ENCODE measurements at regions not wholly inside any gene's neighbourhood (a gene's known extent, or its start where the extent isn't known, plus 50 kb on each side); places are given as distances from the start of the nearest gene placed in this dataset.

- intact Hi-C loops (cut with DNase I): no loop called here
- DNase-seq (ENCODE audit: low spot score): no peak
These were observed 74.7 kb upstream of the SNRK start for GRCh38 chr3:43211681-43212080.

DNA sequence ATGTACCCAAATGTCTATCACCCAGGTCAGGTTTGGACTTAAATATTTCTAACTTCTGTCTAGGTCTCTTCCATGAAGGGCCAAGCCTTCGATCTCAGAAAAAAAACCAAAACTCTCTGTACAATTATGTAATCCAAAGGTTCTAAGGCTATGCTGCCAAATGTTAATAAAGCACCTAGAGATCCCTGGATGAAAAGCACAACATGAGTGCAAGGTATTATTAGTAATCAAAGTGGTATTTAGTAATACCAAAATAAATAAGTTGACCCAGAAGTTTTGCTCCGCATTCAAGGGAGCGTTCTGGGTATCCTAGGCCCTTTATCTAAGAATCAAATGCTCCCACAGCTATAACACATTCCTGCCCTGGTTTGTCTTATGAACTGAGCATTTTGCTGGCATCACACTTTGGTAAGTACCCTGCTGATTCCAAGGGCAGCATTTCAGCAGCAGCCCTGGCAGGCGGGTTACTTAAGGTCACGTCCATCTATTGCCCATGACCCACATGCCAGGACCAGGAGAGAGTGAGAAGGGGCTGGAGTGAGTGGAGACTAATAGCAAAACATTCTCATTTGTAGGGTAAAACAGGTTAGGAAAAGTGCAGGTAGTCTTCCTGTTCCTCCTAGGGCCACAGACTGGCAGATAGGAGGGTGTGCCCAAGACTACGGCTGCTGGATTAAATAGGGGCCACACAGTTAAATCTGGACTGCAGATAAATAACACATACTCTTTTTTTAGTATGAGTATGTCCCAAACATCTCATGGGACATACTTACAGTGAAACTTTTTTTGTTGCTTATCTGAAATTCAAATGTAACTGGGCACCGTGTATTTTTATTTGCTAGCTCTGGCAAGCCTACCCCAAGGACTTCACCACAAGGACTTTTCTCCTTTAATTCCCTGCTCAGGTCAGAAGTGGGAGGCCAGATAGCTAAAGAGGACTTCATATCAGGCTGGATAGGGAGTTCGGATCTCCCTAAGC is 76.0 kb upstream of the SNRK start:
- DNase-seq (ENCODE audit: low spot score): no peak
- intact Hi-C loops (cut with DNase I): no loop called here

DNA sequence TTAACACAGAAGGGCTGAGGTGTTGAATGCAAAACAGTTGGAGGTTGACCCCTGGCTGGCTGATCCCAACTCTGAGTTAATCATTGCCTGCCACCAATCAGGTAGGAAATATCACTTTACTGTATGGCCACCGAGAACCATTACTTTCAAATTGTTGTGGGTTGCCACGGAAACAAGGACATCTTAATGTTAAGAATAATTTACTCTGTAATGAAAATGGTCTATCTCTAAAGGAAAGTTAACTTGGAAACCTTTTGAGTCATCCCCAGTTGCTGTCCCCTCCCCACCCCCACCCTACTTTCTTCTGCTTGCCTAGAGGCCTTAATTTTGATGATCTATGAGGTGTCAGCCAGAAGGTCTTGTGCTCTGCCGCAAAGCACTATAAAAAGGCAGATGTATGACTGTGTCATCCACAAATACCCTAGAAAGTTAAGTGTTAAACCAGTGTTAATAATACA is 78.7 kb upstream of the SNRK start:
- DNase-seq (ENCODE audit: low spot score): no peak
- intact Hi-C loops (cut with DNase I): no loop called here

DNA sequence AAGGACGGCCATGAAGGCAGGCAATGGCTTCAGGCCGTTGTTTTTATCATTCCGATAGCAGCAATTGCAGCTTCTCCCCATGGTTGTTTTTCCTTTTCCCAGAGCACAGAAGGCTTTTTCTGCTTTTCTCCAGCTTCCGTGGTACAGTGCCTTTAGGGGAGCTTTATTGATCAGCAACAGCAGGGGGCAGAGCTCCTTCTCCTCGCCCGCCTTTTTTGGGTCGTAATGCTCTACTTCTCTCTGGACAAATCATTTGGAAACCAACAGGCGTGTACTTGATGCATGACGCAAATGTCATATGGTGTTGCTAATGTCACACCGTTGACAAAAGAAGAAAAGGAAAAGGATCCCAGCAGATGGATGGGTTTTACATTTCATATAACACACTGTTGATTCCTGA is 79.7 kb upstream of the SNRK start:
- intact Hi-C loops (cut with DNase I): no loop called here
- no peak for DNase-seq (ENCODE audit: low spot score)

DNA sequence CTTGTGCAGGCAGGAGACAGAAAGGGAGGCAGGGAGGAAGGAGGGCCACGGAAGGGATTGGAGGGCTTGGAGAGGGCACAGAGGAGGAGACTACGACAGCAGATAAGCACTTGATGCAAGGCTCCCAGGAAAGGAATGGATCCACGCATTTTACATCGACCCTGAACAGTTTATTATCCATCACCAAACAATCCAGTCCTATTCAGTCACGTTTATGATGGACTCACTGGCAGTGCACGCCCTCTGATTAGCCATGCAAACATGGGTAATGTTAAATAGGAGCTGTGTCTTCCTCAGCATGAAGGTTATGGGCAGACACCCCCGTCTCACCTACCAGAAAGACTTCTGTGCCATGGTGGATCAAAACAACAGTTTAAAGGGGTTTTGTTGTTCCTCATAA is 80.2 kb upstream of the SNRK start:
- no peak for DNase-seq (ENCODE audit: low spot score)
- intact Hi-C loops (cut with DNase I): no loop called here

GRCh38 chr3:43203022-43203421 is 83.3 kb upstream of the SNRK start:
- DNase-seq (ENCODE audit: low spot score): peak; percentile 19
- intact Hi-C loops (cut with DNase I): no loop called here

GRCh38 chr3:43201581-43201980 is 84.8 kb upstream of the SNRK start:
- no peak for DNase-seq (ENCODE audit: low spot score)
- intact Hi-C loops (cut with DNase I): no loop called here

DNA sequence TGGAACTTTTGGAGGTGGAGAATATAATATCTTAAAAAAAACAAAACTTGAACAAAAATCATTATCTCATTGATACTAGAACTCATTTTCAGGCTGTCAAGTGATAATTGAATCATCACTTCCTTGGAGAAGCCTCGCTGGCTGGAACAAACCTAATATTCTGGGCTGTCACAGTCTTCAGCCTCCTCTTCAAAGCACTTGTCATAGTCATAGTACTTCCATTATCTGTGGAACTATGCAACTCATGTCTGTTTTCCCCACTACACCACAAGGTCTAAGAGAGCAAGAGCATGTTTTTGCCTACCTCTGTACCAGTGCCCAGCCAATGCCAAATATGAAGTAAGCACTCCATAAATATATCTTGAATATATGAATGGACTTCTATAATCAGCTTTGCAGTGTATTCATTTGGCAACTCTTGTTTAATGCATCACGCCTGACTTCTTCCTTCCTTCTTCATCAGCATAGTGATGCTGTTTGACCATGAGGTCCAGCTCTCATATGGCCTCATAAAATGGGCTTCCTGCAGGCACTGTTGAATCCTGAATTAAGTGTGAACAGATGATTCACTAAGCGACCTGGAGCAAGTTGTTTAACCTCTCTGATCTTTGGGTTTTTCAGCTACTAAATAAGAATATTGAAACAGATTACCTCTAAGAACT is 86.6 kb upstream of the SNRK start:
- DNase-seq (ENCODE audit: low spot score): no peak
- intact Hi-C loops (cut with DNase I): no loop called here

GRCh38 chr3:43198791-43199644 is 87.3 kb upstream of the SNRK start:
- no peak for DNase-seq (ENCODE audit: low spot score)
- intact Hi-C loops (cut with DNase I): no loop called here

DNA sequence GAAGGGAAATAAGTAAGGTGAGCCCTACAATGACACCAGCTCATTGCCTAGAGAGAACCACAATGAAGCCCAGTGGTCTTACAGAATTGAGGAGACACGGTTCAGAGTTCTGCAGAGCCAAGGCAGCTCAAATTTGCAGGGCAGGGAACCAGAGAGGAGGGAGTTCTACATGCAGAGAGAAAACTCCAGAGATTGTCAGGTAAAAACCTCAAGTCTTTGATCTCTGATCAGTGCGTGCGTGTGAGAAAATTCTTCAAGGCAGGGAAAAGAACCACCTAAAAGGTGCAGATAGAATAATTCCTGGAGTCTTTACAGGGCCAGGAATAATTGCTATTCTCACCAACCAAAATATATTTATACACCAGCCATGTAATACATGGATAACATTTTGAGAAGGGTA is 88.0 kb upstream of the SNRK start:
- DNase-seq (ENCODE audit: low spot score): no peak
- intact Hi-C loops (cut with DNase I): no loop called here

- no peak for DNase-seq (ENCODE audit: low spot score)
- intact Hi-C loops (cut with DNase I): no loop called here
These were observed 89.2 kb upstream of the SNRK start for GRCh38 chr3:43197181-43197580.

DNA sequence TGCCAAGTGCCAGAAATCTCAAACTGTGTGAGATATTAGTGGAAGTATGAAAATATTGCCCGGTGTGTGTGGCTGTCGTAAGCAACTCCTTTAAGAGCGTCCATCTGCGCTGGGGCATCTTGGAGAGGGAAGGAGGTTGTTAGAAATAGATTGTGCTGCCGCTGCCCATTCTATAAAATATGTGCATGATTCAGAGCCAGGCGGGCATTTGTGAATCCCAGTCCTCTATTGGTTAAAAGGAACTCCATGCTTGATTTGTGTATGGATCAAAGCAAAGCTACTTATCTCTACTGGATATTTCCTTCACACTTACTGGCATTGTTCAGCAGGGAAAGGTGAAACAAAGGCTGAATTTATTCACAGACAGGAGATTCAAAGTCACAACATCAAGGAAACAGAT is 89.6 kb upstream of the SNRK start:
- intact Hi-C loops (cut with DNase I): no loop called here
- peak; percentile 19 for DNase-seq (ENCODE audit: low spot score)

DNA sequence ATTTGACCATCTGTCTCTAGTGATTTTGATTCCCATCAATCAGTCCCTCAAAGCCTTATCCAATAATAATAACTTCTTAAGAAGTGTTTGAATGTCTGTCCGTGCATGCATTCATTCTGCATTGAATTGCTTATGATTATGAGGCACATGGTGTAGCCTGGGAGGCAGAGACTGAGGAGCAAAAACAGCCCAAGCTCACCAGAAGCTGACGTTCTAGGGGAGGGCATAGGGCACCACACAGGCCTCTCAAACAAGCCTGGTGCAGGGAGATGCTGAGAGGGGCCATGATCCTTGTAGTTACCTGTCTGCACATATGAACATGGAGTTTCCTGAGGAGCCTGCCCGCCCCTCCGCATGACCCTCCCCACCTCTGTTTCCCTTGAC is 89.2 kb upstream of the POMGNT2 start:
- intact Hi-C loops (cut with DNase I): no loop called here
- DNase-seq (ENCODE audit: low spot score): no peak

- intact Hi-C loops (cut with DNase I): no loop called here
- peak; percentile 63 for DNase-seq (ENCODE audit: low spot score)
These were observed 88.7 kb upstream of the POMGNT2 start for GRCh38 chr3:43194490-43195114.

GRCh38 chr3:43194069-43194468 is 88.2 kb upstream of the POMGNT2 start:
- intact Hi-C loops (cut with DNase I): no loop called here
- peak; percentile 70 for DNase-seq (ENCODE audit: low spot score)

- DNase-seq (ENCODE audit: low spot score): no peak
- intact Hi-C loops (cut with DNase I): no loop called here
These were observed 86.1 kb upstream of the POMGNT2 start for GRCh38 chr3:43192028-43192427.

GRCh38 chr3:43191116-43191515 is 85.2 kb upstream of the POMGNT2 start:
- intact Hi-C loops (cut with DNase I): no loop called here

GRCh38 chr3:43190670-43191069 is 84.8 kb upstream of the POMGNT2 start:
- intact Hi-C loops (cut with DNase I): no loop called here
- DNase-seq (ENCODE audit: low spot score): no peak

More at GRCh38 chr3:43191116-43191515, 85.2 kb upstream of the POMGNT2 start:
- peak; percentile 31 for DNase-seq (ENCODE audit: low spot score)

- DNase-seq (ENCODE audit: low spot score): no peak
- intact Hi-C loops (cut with DNase I): no loop called here
These were observed 82.1 kb upstream of the POMGNT2 start for GRCh38 chr3:43187836-43188479.

Data from cardiac septum (tissue), 1 donor.